Spleen (tissue), 11 donors: ENCODE measurements at regions not wholly inside any gene's neighbourhood (a gene's known extent, or its start where the extent isn't known, plus 50 kb on each side); places are given as distances from the start of the nearest gene placed in this dataset.

Experiments
- DNase-seq: peaks from one replicate; pipeline ENCODE4 v3.0.0-alpha.2; 2020
- H3K27ac ChIP-seq, 8 donors: fragments of 200-600 bp; sonication (generic) in 7 of 8; 1 replicate in 4 of 8; 2 replicates in 4 of 8; pipeline versions ENCODE4 v1.5.0 to v1.8.0; 2016 to 2021; ENCODE audit warnings: inconsistent platforms in 4 of 8, mild to moderate bottlenecking in 4 of 8, moderate library complexity in 1 of 8
- H3K27me3 ChIP-seq, 7 donors: fragments of 200-600 bp; sonication (generic) in 6 of 7; replicated peaks in 1 of 7; 1 replicate in 4 of 7; 2 replicates in 3 of 7; pipeline versions ENCODE4 v1.5.0 to v1.8.0; 2016 to 2021; ENCODE audit warnings: inconsistent platforms in 3 of 7, mild to moderate bottlenecking in 1 of 7
- H3K36me3 ChIP-seq, 6 donors: fragments of 200-600 bp; sonication (generic) in 5 of 6; 1 replicate in 4 of 6; 2 replicates in 2 of 6; pipeline versions ENCODE4 v1.5.0 to v1.8.0; 2016 to 2021; ENCODE audit warnings: inconsistent platforms in 2 of 6
- H3K4me1 ChIP-seq, 6 donors: fragments of 200-600 bp; sonication (generic) in 5 of 6; 1 replicate in 3 of 6; 2 replicates in 3 of 6; pipeline versions ENCODE4 v1.5.0 to v1.8.0; 2016 to 2021; ENCODE audit warnings: inconsistent platforms in 3 of 6
- H3K4me3 ChIP-seq, 8 donors: fragments of 200-600 bp; sonication (generic) in 7 of 8; 1 replicate in 4 of 8; 2 replicates in 4 of 8; pipeline versions ENCODE4 v1.5.0 to v1.8.0; 2016 to 2021; ENCODE audit warnings: inconsistent platforms in 4 of 8, mild to moderate bottlenecking in 4 of 8, moderate library complexity in 2 of 8
- H3K9me3 ChIP-seq, 8 donors: fragments of 200-600 bp; sonication (generic) in 7 of 8; 1 replicate in 4 of 8; 2 replicates in 4 of 8; pipeline versions ENCODE4 v1.5.0 to v1.8.0; 2016 to 2021; ENCODE audit warnings: inconsistent platforms in 4 of 8
- CTCF ChIP-seq, 11 experiments: fragments of 200-600 bp in 7 of 11; fragments of 450-650 bp in 4 of 11; sonication (generic) in 4 of 11; IDR thresholded peaks in 8 of 11; conservative IDR thresholded peaks in 3 of 11; 1 replicate in 7 of 11; 2 replicates in 4 of 11; pipeline versions ENCODE4 v1.4.0 to v1.8.0; 2016 to 2021; ENCODE audit warnings: antibody characterized with exemption in 11 of 11, inconsistent platforms in 4 of 11, mild to moderate bottlenecking in 1 of 11
- POLR2A ChIP-seq, 3 donors: fragments of 450-650 bp; IDR thresholded peaks; one replicate each; pipeline ENCODE4 v1.5.1; 2017; ENCODE audit warnings: antibody characterized with exemption in 3 of 3, mild to moderate bottlenecking in 1 of 3
- POLR2AphosphoS5 ChIP-seq, 3 donors: sonication (generic); formaldehyde crosslinking; IDR thresholded peaks; one replicate each; pipeline ENCODE4 v1.5.1; 2017; ENCODE audit warnings: antibody characterized with exemption in 3 of 3
- WGBS, 5 donors: extraction: QIAGEN DNeasy Blood & Tissue Kit in 3 of 5; methylation state at CpG; one replicate each; pipeline versions ENCODE4 v1.1.5 to v1.1.7; 2013 to 2018; 5-methylcytosine and 5-hydroxymethylcytosine counted together
- intact Hi-C: fragments of 100-400 bp; cut with DNase I; formaldehyde crosslinking; loops from one replicate; pipeline ENCODE4 v1.15.0; 2023; ENCODE audit warnings: low total_unique reads
- donor health status: healthy with polysubstance abuse.
- donor health status: DM: no; HTN: no; CAD: no; lungs with moderate emphysema.
- donor health status: DM: no; HTN: no; CAD: no.
- donor health status: Bipolar disorder and iron deficiency.
- donor health status: healthy.
- donor health status: DM: no; HTN: no; CAD: no.
- donor health status: DM: yes; HTN: yes; CAD: no.

GRCh38 chrX:107507093-107507743, 57.8 kb downstream of the FRMPD3 start:
- no peaks in the 10 kb centered on the region for H3K4me1 ChIP-seq
- DNase-seq: no peak
- 1 to 49% (median 4%) methylated on average over 10 to 45 of the region's 45 CpGs for WGBS, 5 donors
- H3K9me3 ChIP-seq: peaks cover 0 to 13% (median 0%) of the 10 kb centered on the region in 8 donors
- intact Hi-C loops: no loop called here
- H3K36me3 ChIP-seq: no peaks in the 10 kb centered on the region
- no peak overlapping the region for H3K4me3 ChIP-seq
- TF ChIP-seq CTCF (IDR thresholded peaks at IDR 0.05 in 8 of 11, conservative IDR thresholded peaks at IDR 0.05 in 3 of 11) (no peak), POLR2A (IDR thresholded peaks at IDR 0.05) (no peak), POLR2AphosphoS5 (IDR thresholded peaks at IDR 0.05) (no peak)
- no peak overlapping the region for H3K27ac ChIP-seq
- H3K27me3 ChIP-seq: peaks cover 0 to 54% (median 22%) of the 10 kb centered on the region in 7 donors

GRCh38 chrX:107507744-107508117, 58.3 kb downstream of the FRMPD3 start:
- Histone ChIP-seq H3K27me3 (peaks cover 0 to 54% (median 22%) of the 10 kb centered on the region in 7 donors), H3K27ac (no peak overlapping the region), H3K9me3 (peaks cover 0 to 13% (median 0%) of the 10 kb centered on the region in 8 donors), H3K36me3 (no peaks in the 10 kb centered on the region), H3K4me3 (no peak overlapping the region), H3K4me1 (no peaks in the 10 kb centered on the region)
- no peak for TF ChIP-seq CTCF (IDR thresholded peaks at IDR 0.05 in 8 of 11, conservative IDR thresholded peaks at IDR 0.05 in 3 of 11)
- no peak for TF ChIP-seq POLR2A (IDR thresholded peaks at IDR 0.05)
- TF ChIP-seq POLR2AphosphoS5 (IDR thresholded peaks at IDR 0.05): no peak
- DNase-seq: no peak
- intact Hi-C loops: no loop called here
- WGBS, 5 donors: 53 to 71% (median 57%) methylated on average over 3 of the region's 3 CpGs

- Histone ChIP-seq H3K4me3 (no peak overlapping the region), H3K36me3 (no peaks in the 10 kb centered on the region), H3K27ac (no peak overlapping the region), H3K27me3 (peaks cover 0 to 54% (median 22%) of the 10 kb centered on the region in 7 donors), H3K9me3 (peaks cover 0 to 13% (median 0%) of the 10 kb centered on the region in 8 donors), H3K4me1 (no peaks in the 10 kb centered on the region)
- intact Hi-C loops: no loop called here
- WGBS, 5 donors: 85 to 98% (median 87%) methylated on average over 3 of the region's 3 CpGs; no CpG with 5 or more reads in 1 of the 5 donors
- no peak for DNase-seq
- TF ChIP-seq POLR2A (IDR thresholded peaks at IDR 0.05) (no peak), POLR2AphosphoS5 (IDR thresholded peaks at IDR 0.05) (no peak), CTCF (IDR thresholded peaks at IDR 0.05 in 8 of 11, conservative IDR thresholded peaks at IDR 0.05 in 3 of 11) (no peak)
These were observed 59.5 kb downstream of the FRMPD3 start for GRCh38 chrX:107508925-107509324.

GRCh38 chrX:107514944-107515343, 65.5 kb downstream of the FRMPD3 start:
- peaks cover 0 to 5% (median 0%) of the 10 kb centered on the region in 7 donors for H3K27me3 ChIP-seq
- no peaks in the 10 kb centered on the region for H3K9me3 ChIP-seq
- DNase-seq: no peak
- no peaks in the 10 kb centered on the region for H3K36me3 ChIP-seq
- no peak overlapping the region for H3K27ac ChIP-seq
- no peaks in the 10 kb centered on the region for H3K4me1 ChIP-seq
- 63 to 87% (median 74%) methylated on average over 2 of the region's 2 CpGs for WGBS, 5 donors
- intact Hi-C loops: no loop called here
- TF ChIP-seq POLR2AphosphoS5 (IDR thresholded peaks at IDR 0.05): no peak
- no peak for TF ChIP-seq POLR2A (IDR thresholded peaks at IDR 0.05)
- no peak for TF ChIP-seq CTCF (IDR thresholded peaks at IDR 0.05 in 8 of 11, conservative IDR thresholded peaks at IDR 0.05 in 3 of 11)
- no peak overlapping the region for H3K4me3 ChIP-seq
